ENCODE measurements at regions not wholly inside any gene's neighbourhood (a gene's known extent, or its start where the extent isn't known, plus 50 kb on each side); places are given as distances from the start of the nearest gene placed in this dataset.

GRCh38 chr6:98589536-98589935, 244.8 kb upstream of the POU3F2 start:
- TF ChIP-seq EZH2phosphoT487 (IDR thresholded peaks at IDR 0.05; ENCODE audit: insufficient read depth, low read depth), result no peak
- H3K9me2 ChIP-seq (ENCODE audit: insufficient read depth), result no peaks in the 10 kb centered on the region

GRCh38 chr6:98590136-98590681, 244.2 kb upstream of the POU3F2 start:
- Histone ChIP-seq H3K79me2 (ENCODE audit: insufficient read depth) (no peaks in the 10 kb centered on the region), H4K20me1 (ENCODE audit: insufficient read depth) (no peaks in the 10 kb centered on the region), H3F3A (ENCODE audit: insufficient read depth) (no peaks in the 10 kb centered on the region), H3K9ac (no peak overlapping the region), H3K4me3 (no peak overlapping the region), H3K36me3 (ENCODE audit: low read depth) (no peaks in the 10 kb centered on the region), H2AFZ (no peak overlapping the region), H3K4me2 (ENCODE audit: unreplicated experiment) (no peak overlapping the region), H3K27ac (no peak overlapping the region), H3K4me1 (ENCODE audit: insufficient read depth) (no peaks in the 10 kb centered on the region), H3K27me3 (replicated peaks; ENCODE audit: insufficient read depth) (no peaks in the 10 kb centered on the region; the same call in 1 of the 2 replicates), H3K9me3 (ENCODE audit: low read depth) (no peaks in the 10 kb centered on the region), H3K9me2 (ENCODE audit: insufficient read depth) (no peaks in the 10 kb centered on the region)
- DNase-seq, result no peak
- WGBS, 2 experiments (ENCODE audit: low coverage in 1 of 2, low lambda C conversion rate in 2 of 2, missing lambda C conversion rate in 2 of 2), result 14 to 23% methylated on average over 3 of the region's 3 CpGs
- TF ChIP-seq EZH2 (IDR thresholded peaks at IDR 0.05; ENCODE audit: insufficient read depth, poor library complexity, severe bottlenecking) (no peak), EZH2phosphoT487 (IDR thresholded peaks at IDR 0.05; ENCODE audit: insufficient read depth, low read depth) (no peak)
- in situ Hi-C loops (cut with MboI), result no loop called here

More at GRCh38 chr6:98589536-98589935, 244.8 kb upstream of the POU3F2 start:
- Histone ChIP-seq H3K79me2 (ENCODE audit: insufficient read depth) (no peaks in the 10 kb centered on the region), H3K9me3 (ENCODE audit: low read depth) (no peaks in the 10 kb centered on the region), H2AFZ (no peak overlapping the region), H3K4me3 (no peak overlapping the region), H3K36me3 (ENCODE audit: low read depth) (no peaks in the 10 kb centered on the region), H3K4me2 (ENCODE audit: unreplicated experiment) (no peak overlapping the region), H3F3A (ENCODE audit: insufficient read depth) (no peaks in the 10 kb centered on the region), H3K9ac (no peak overlapping the region), H4K20me1 (ENCODE audit: insufficient read depth) (no peaks in the 10 kb centered on the region), H3K4me1 (ENCODE audit: insufficient read depth) (no peaks in the 10 kb centered on the region), H3K27ac (no peak overlapping the region), H3K27me3 (replicated peaks; ENCODE audit: insufficient read depth) (no peaks in the 10 kb centered on the region; the same call in 1 of the 2 replicates)
- DNase-seq, result no peak
- in situ Hi-C loops (cut with MboI), result no loop called here
- WGBS, 2 experiments (ENCODE audit: low coverage in 1 of 2, low lambda C conversion rate in 2 of 2, missing lambda C conversion rate in 2 of 2), result 10 to 15% methylated on average over 5 of the region's 5 CpGs

GRCh38 chr6:98590997-98591396, 243.4 kb upstream of the POU3F2 start:
- no peak overlapping the region for H3K27ac ChIP-seq

GRCh38 chr6:98593676-98594075, 240.7 kb upstream of the POU3F2 start:
- H3K27ac ChIP-seq, result no peak overlapping the region
- no peaks in the 10 kb centered on the region; the same call in 1 of the 2 replicates for H3K27me3 ChIP-seq (replicated peaks; ENCODE audit: insufficient read depth)
- no peaks in the 10 kb centered on the region for H3K9me3 ChIP-seq (ENCODE audit: low read depth)
- no peak overlapping the region for H2AFZ ChIP-seq
- H4K20me1 ChIP-seq (ENCODE audit: insufficient read depth), result no peaks in the 10 kb centered on the region
- no peak overlapping the region for H3K9ac ChIP-seq
- H3K4me3 ChIP-seq, result no peak overlapping the region
- no peak overlapping the region for H3K4me2 ChIP-seq (ENCODE audit: unreplicated experiment)
- no peaks in the 10 kb centered on the region for H3F3A ChIP-seq (ENCODE audit: insufficient read depth)
- TF ChIP-seq EZH2phosphoT487 (IDR thresholded peaks at IDR 0.05; ENCODE audit: insufficient read depth, low read depth) (no peak), EZH2 (IDR thresholded peaks at IDR 0.05; ENCODE audit: insufficient read depth, poor library complexity, severe bottlenecking) (no peak)
- WGBS, 2 experiments (ENCODE audit: low coverage in 1 of 2, low lambda C conversion rate in 2 of 2, missing lambda C conversion rate in 2 of 2), result 12 to 23% methylated on average over 2 of the region's 2 CpGs
- H3K79me2 ChIP-seq (ENCODE audit: insufficient read depth), result no peaks in the 10 kb centered on the region
- in situ Hi-C loops (cut with MboI), result no loop called here
- no peak for DNase-seq
- H3K36me3 ChIP-seq (ENCODE audit: low read depth), result no peaks in the 10 kb centered on the region
- H3K4me1 ChIP-seq (ENCODE audit: insufficient read depth), result no peaks in the 10 kb centered on the region
- no peaks in the 10 kb centered on the region for H3K9me2 ChIP-seq (ENCODE audit: insufficient read depth)

More at GRCh38 chr6:98590997-98591396, 243.4 kb upstream of the POU3F2 start:
- no peak overlapping the region for H3K9ac ChIP-seq
- H3K27me3 ChIP-seq (replicated peaks; ENCODE audit: insufficient read depth), result no peaks in the 10 kb centered on the region; the same call in 1 of the 2 replicates
- H3K9me2 ChIP-seq (ENCODE audit: insufficient read depth), result no peaks in the 10 kb centered on the region
- no peaks in the 10 kb centered on the region for H3F3A ChIP-seq (ENCODE audit: insufficient read depth)
- 0 to 3% methylated on average over 2 of the region's 2 CpGs for WGBS, 2 experiments (ENCODE audit: low coverage in 1 of 2, low lambda C conversion rate in 2 of 2, missing lambda C conversion rate in 2 of 2)
- no peaks in the 10 kb centered on the region for H3K4me1 ChIP-seq (ENCODE audit: insufficient read depth)
- no peak overlapping the region for H2AFZ ChIP-seq
- H3K4me3 ChIP-seq, result no peak overlapping the region
- no peak for TF ChIP-seq EZH2 (IDR thresholded peaks at IDR 0.05; ENCODE audit: insufficient read depth, poor library complexity, severe bottlenecking)
- TF ChIP-seq EZH2phosphoT487 (IDR thresholded peaks at IDR 0.05; ENCODE audit: insufficient read depth, low read depth), result no peak
- H3K36me3 ChIP-seq (ENCODE audit: low read depth), result no peaks in the 10 kb centered on the region
- DNase-seq, result no peak
- no peak overlapping the region for H3K4me2 ChIP-seq (ENCODE audit: unreplicated experiment)
- in situ Hi-C loops (cut with MboI), result no loop called here
- H3K9me3 ChIP-seq (ENCODE audit: low read depth), result no peaks in the 10 kb centered on the region
- no peaks in the 10 kb centered on the region for H4K20me1 ChIP-seq (ENCODE audit: insufficient read depth)
- no peaks in the 10 kb centered on the region for H3K79me2 ChIP-seq (ENCODE audit: insufficient read depth)

- H3K36me3 ChIP-seq (ENCODE audit: low read depth), result no peaks in the 10 kb centered on the region
- no peak overlapping the region for H3K27ac ChIP-seq
- no peaks in the 10 kb centered on the region for H4K20me1 ChIP-seq (ENCODE audit: insufficient read depth)
- no peaks in the 10 kb centered on the region for H3F3A ChIP-seq (ENCODE audit: insufficient read depth)
- no peak overlapping the region for H2AFZ ChIP-seq
- no peak for TF ChIP-seq EZH2phosphoT487 (IDR thresholded peaks at IDR 0.05; ENCODE audit: insufficient read depth, low read depth)
- no peaks in the 10 kb centered on the region for H3K79me2 ChIP-seq (ENCODE audit: insufficient read depth)
- no peak overlapping the region for H3K4me2 ChIP-seq (ENCODE audit: unreplicated experiment)
- no peaks in the 10 kb centered on the region for H3K9me3 ChIP-seq (ENCODE audit: low read depth)
- in situ Hi-C loops (cut with MboI), result no loop called here
- no peak for DNase-seq
- H3K4me3 ChIP-seq, result no peak overlapping the region
- no peak overlapping the region for H3K9ac ChIP-seq
- H3K4me1 ChIP-seq (ENCODE audit: insufficient read depth), result no peaks in the 10 kb centered on the region
- H3K9me2 ChIP-seq (ENCODE audit: insufficient read depth), result no peaks in the 10 kb centered on the region
- no peaks in the 10 kb centered on the region for H3K27me3 ChIP-seq (replicated peaks; ENCODE audit: insufficient read depth)
- 23 to 34% methylated on average over 5 of the region's 5 CpGs for WGBS, 2 experiments (ENCODE audit: low coverage in 1 of 2, low lambda C conversion rate in 2 of 2, missing lambda C conversion rate in 2 of 2)
Measured at GRCh38 chr6:98601716-98602115, 232.7 kb upstream of the POU3F2 start.

All from GM23248 (cell line).